Common myeloid progenitor, CD34-positive (primary cell): ENCODE measurements at regions not wholly inside any gene's neighbourhood (a gene's known extent, or its start where the extent isn't known, plus 50 kb on each side); places are given as distances from the start of the nearest gene placed in this dataset.
"Not testable (repeated sequence)": the region's sequence is repeated elsewhere in the genome, so short reads cannot be mapped to it uniquely, and the experiment has no call there.

Experiments
- CTCF ChIA-PET: fragments of 350-600 bp; sonication (Branson Sonifier 250); formaldehyde crosslinking; loops from one replicate; lab custom pipeline; 2021; ENCODE audit warnings: antibody characterized with exemption; lab: Charles Lee
- POLR2A ChIA-PET: fragments of 350-600 bp; sonication (Branson Sonifier 250); formaldehyde crosslinking; loops from one replicate; lab custom pipeline; 2021; ENCODE audit warnings: antibody characterized with exemption; lab: Charles Lee
- DNase-seq, 3 donors: peaks; one replicate each; pipeline versions ENCODE4 v3.0.0 to v3.0.0-alpha.2; 2013
- H3K27ac ChIP-seq, 2 experiments: 1 replicate in 1 of 2; 2 replicates in 1 of 2; pipeline ENCODE4 v1.7.0; 2013; ENCODE audit warnings: inconsistent platforms in 2 of 2, low read length in 2 of 2, mild to moderate bottlenecking in 2 of 2, low read depth in 1 of 2, moderate library complexity in 1 of 2; ENCODE audit not compliant: severe bottlenecking in 2 of 2, insufficient read depth in 1 of 2, poor library complexity in 1 of 2
- H3K27me3 ChIP-seq, 5 experiments: replicated peaks in 2 of 5; 1 replicate in 3 of 5; 2 replicates in 2 of 5; pipeline versions ENCODE4 v1.6.1 to v1.7.0; 2013; ENCODE audit warnings: low read length in 4 of 5, mild to moderate bottlenecking in 2 of 5, moderate library complexity in 2 of 5, inconsistent platforms in 1 of 5; ENCODE audit not compliant: insufficient read depth in 5 of 5, control insufficient read depth in 4 of 5
- H3K36me3 ChIP-seq, 4 experiments: 1 replicate in 2 of 4; 2 replicates in 2 of 4; pipeline versions ENCODE4 v1.6.1 to v1.7.0; 2013; ENCODE audit warnings: low read length in 3 of 4, control low read depth in 1 of 4, mild to moderate bottlenecking in 1 of 4; ENCODE audit not compliant: control insufficient read depth in 4 of 4, insufficient read depth in 4 of 4
- H3K4me1 ChIP-seq, 4 experiments: 1 replicate in 3 of 4; 2 replicates in 1 of 4; pipeline versions ENCODE4 v1.6.1 to v1.7.1; 2013; ENCODE audit warnings: low read length in 3 of 4, mild to moderate bottlenecking in 3 of 4, control low read depth in 1 of 4, inconsistent platforms in 1 of 4, moderate library complexity in 1 of 4; ENCODE audit not compliant: control insufficient read depth in 4 of 4, insufficient read depth in 4 of 4; ENCODE audit errors: control extremely low read depth in 1 of 4
- H3K4me3 ChIP-seq, 7 experiments: 1 replicate in 4 of 7; 2 replicates in 3 of 7; pipeline versions ENCODE4 v1.5.1 to v1.7.0; 2013; ENCODE audit warnings: mild to moderate bottlenecking in 7 of 7, low read length in 6 of 7, moderate library complexity in 6 of 7, inconsistent platforms in 2 of 7, low read depth in 2 of 7, control low read depth in 1 of 7; ENCODE audit not compliant: insufficient read depth in 4 of 7, control insufficient read depth in 1 of 7; ENCODE audit errors: extremely low read depth in 1 of 7
- H3K9me3 ChIP-seq, 5 experiments: 1 replicate in 4 of 5; 2 replicates in 1 of 5; pipeline versions ENCODE4 v1.6.1 to v1.7.1; 2013; ENCODE audit warnings: low read length in 4 of 5, mild to moderate bottlenecking in 2 of 5, inconsistent platforms in 1 of 5, low read depth in 1 of 5, moderate library complexity in 1 of 5; ENCODE audit not compliant: control insufficient read depth in 4 of 5, insufficient read depth in 2 of 5; ENCODE audit errors: control extremely low read depth in 1 of 5
- WGBS: methylation state at CpG from one replicate; pipeline ENCODE4 v1.1.5; 2013; ENCODE audit not compliant: insufficient coverage; 5-methylcytosine and 5-hydroxymethylcytosine counted together

- CTCF ChIA-PET, DNase-seq, H3K36me3 ChIP-seq, H3K27ac ChIP-seq, H3K4me3 ChIP-seq, H3K27me3 ChIP-seq, POLR2A ChIA-PET, H3K4me1 ChIP-seq: not testable (repeated sequence)
- 82% methylated on average over 13 of the region's 13 CpGs for WGBS
- H3K9me3 ChIP-seq: peaks cover 1 to 41% (median 8%) of the 10 kb centered on the region in 5 experiments
Measured at GRCh38 chr9:40873753-40874295, 254.7 kb downstream of the FOXD4L6 start.

DNA sequence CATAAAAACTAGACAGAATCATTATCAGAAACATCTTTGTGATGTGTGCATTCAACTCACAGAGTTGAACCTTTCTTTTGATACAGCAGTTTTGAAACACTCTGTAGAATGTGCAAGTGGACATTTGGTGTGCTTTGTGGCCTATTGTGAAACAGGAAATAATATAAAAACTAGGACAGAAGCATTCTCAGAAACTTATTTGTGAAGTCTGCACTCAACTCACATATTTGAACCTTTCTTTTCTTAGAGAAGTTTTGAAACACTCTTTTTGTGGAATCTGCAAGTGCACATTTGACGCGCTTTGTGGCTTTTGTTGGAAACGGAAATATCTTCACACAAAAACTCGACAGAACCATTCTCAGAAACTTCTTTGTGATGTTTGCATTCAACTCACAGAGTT, 260.0 kb downstream of the FOXD4L6 start:
- H3K27me3 ChIP-seq, H3K27ac ChIP-seq, POLR2A ChIA-PET, CTCF ChIA-PET, H3K4me3 ChIP-seq, DNase-seq, H3K36me3 ChIP-seq, H3K4me1 ChIP-seq: not testable (repeated sequence)
- WGBS: 89% methylated on average over 4 of the region's 4 CpGs
- H3K9me3 ChIP-seq: peaks cover 1 to 42% (median 8%) of the 10 kb centered on the region in 5 experiments
